OCI-LY3 (cell line): ENCODE measurements at regions not wholly inside any gene's neighbourhood (a gene's known extent, or its start where the extent isn't known, plus 50 kb on each side); places are given as distances from the start of the nearest gene placed in this dataset.

ENCODE experiments used
- H2AFZ ChIP-seq: fragments of 200-600, 300-600 bp; shearing (Covaris generic); 2 replicates; pipeline ENCODE4 v1.6.0; 2014; ENCODE audit warnings: antibody characterized with exemption, low read depth, low read length
- H3K27ac ChIP-seq: fragments of 200-600, 300-600 bp; sonication (generic); 2 replicates; pipeline ENCODE4 v1.5.1; 2014; ENCODE audit warnings: mild to moderate bottlenecking, low read length, moderate library complexity, mixed read lengths
- H3K27me3 ChIP-seq: fragments of 200-600, 300-600 bp; sonication (generic); 2 replicates; pipeline ENCODE4 v1.6.1; 2014; ENCODE audit warnings: low read depth, low read length, mixed read lengths
- H3K36me3 ChIP-seq: fragments of 200-600, 300-600 bp; sonication (generic); replicated peaks from 2 replicates; pipeline ENCODE3; 2014; ENCODE audit warnings: low read depth, low read length, mixed read lengths
- H3K4me1 ChIP-seq: fragments of 300-600, 200-600 bp; sonication (generic); 2 replicates; pipeline ENCODE4 v1.6.1; 2014; ENCODE audit warnings: low read length, mixed read lengths
- H3K4me2 ChIP-seq: fragments of 200-600, 300-600 bp; sonication (generic); 2 replicates; pipeline ENCODE4 v1.6.1; 2014; ENCODE audit warnings: low read length, mixed read lengths
- H3K4me3 ChIP-seq: fragments of 300-600, 200-600 bp; sonication (generic); 2 replicates; pipeline ENCODE4 v1.5.1; 2014; ENCODE audit warnings: antibody characterized with exemption, mild to moderate bottlenecking, low read length, moderate library complexity
- H3K79me2 ChIP-seq: fragments of 300-600, 200-600 bp; shearing (Covaris generic); 2 replicates; pipeline ENCODE4 v1.6.1; 2014; ENCODE audit warnings: mild to moderate bottlenecking, low read length, mixed read lengths
- H3K9ac ChIP-seq: fragments of 300-600, 200-600 bp; shearing (Covaris generic); 2 replicates; pipeline ENCODE4 v1.6.0; 2014; ENCODE audit warnings: mild to moderate bottlenecking, low read length, moderate library complexity
- H3K9me3 ChIP-seq: fragments of 200-600, 300-600 bp; shearing (Covaris generic); 2 replicates; pipeline ENCODE4 v1.6.1; 2014; ENCODE audit warnings: low read length, mixed read lengths; ENCODE audit not compliant: insufficient read depth
- H4K20me1 ChIP-seq: fragments of 200-600, 300-600 bp; sonication (generic); 2 replicates; pipeline ENCODE4 v1.6.1; 2016; ENCODE audit warnings: low read length, mixed read lengths; ENCODE audit not compliant: insufficient read depth
- EZH2phosphoT487 ChIP-seq: fragments of 200-600 bp; shearing (Covaris generic); IDR thresholded peaks from 2 replicates; pipeline ENCODE4 v1.6.1; 2018; ENCODE audit warnings: antibody characterized with exemption, mixed run types, low read depth
- TF ChIP-seq, protein P1 (sequence below): fragments of 200-600, 300-600 bp; sonication (generic); IDR thresholded peaks from 2 replicates; pipeline ENCODE4 v1.5.1; 2014; ENCODE audit warnings: antibody characterized with exemption, low read length, low read depth

DNA sequence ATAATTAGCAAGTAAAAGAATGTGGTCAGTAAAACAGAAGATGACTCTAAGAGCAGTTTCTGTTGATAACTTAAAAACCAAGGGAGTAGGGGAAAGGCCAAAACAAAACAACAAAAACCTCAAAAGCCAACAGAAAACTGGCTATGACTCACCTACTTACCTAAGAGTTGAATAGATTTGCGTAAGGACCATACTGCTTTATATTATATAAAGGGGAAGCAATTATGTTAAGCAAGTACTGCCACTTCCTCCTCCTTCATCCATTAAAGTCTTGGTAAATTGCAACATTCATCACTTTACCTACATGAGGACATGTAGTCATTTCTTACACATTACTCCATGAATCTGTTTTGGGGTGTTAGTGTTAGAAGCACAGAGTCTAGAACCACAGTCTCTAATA is 85.9 kb upstream of the FAM47A start:
- no peaks in the 10 kb centered on the region for H3K27me3 ChIP-seq
- no peak for TF ChIP-seq EZH2phosphoT487
- TF ChIP-seq, protein P1, sequence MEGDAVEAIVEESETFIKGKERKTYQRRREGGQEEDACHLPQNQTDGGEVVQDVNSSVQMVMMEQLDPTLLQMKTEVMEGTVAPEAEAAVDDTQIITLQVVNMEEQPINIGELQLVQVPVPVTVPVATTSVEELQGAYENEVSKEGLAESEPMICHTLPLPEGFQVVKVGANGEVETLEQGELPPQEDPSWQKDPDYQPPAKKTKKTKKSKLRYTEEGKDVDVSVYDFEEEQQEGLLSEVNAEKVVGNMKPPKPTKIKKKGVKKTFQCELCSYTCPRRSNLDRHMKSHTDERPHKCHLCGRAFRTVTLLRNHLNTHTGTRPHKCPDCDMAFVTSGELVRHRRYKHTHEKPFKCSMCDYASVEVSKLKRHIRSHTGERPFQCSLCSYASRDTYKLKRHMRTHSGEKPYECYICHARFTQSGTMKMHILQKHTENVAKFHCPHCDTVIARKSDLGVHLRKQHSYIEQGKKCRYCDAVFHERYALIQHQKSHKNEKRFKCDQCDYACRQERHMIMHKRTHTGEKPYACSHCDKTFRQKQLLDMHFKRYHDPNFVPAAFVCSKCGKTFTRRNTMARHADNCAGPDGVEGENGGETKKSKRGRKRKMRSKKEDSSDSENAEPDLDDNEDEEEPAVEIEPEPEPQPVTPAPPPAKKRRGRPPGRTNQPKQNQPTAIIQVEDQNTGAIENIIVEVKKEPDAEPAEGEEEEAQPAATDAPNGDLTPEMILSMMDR = no peak

DNA sequence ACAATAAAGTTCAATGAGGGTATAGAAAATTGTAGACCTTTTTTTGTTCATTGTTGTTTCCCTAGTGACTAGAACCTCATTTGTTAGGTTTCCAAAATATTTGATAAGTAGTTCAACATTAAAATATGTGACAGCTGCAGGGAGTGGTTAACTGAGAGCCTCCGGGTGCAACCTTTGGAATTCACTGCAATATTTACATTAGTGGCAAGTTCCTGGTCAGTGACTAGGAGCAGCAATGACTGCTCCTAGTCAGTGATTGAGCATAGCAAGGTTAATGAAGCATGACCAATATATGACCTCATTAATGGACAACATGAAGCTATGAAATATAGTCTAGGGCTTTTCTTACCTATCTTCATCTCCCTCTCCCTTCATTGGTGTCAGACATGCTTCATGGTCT is 65.8 kb upstream of the FAM47A start:
- TF ChIP-seq, protein P1 = no peak
- TF ChIP-seq EZH2phosphoT487 = no peak
- H3K27ac ChIP-seq = no peak overlapping the region
- no peak overlapping the region for H3K4me2 ChIP-seq

More for the DNA sequence above, 85.9 kb upstream of the FAM47A start:
- Histone ChIP-seq H4K20me1 (no peaks in the 10 kb centered on the region), H3K36me3 (no peaks in the 10 kb centered on the region), H3K27ac (no peak overlapping the region), H3K4me3 (no peak overlapping the region), H3K79me2 (no peaks in the 10 kb centered on the region), H3K9me3 (no peaks in the 10 kb centered on the region), H3K4me1 (peaks cover 24% of the 10 kb centered on the region), H3K4me2 (no peak overlapping the region), H2AFZ (no peak overlapping the region), H3K9ac (no peak overlapping the region)

More for the DNA sequence above, 65.8 kb upstream of the FAM47A start:
- H2AFZ ChIP-seq = no peak overlapping the region
- H3K4me3 ChIP-seq = no peak overlapping the region
- peaks cover 11% of the 10 kb centered on the region; the same call in 1 of the 2 replicates for H3K9me3 ChIP-seq
- peaks cover 11% of the 10 kb centered on the region for H3K4me1 ChIP-seq
- no peaks in the 10 kb centered on the region for H3K36me3 ChIP-seq
- H4K20me1 ChIP-seq = no peaks in the 10 kb centered on the region
- no peaks in the 10 kb centered on the region for H3K27me3 ChIP-seq
- no peak overlapping the region for H3K9ac ChIP-seq
- no peaks in the 10 kb centered on the region for H3K79me2 ChIP-seq
